SK-N-MC (cell line): ENCODE measurements at regions not wholly inside any gene's neighbourhood (a gene's known extent, or its start where the extent isn't known, plus 50 kb on each side); places are given as distances from the start of the nearest gene placed in this dataset.
"Not testable (repeated sequence)": the region's sequence is repeated elsewhere in the genome, so short reads cannot be mapped to it uniquely, and the experiment has no call there.

Source experiments
- EZH2 ChIP-seq: fragments of 200-600 bp; sonication (generic); IDR thresholded peaks from one replicate; pipeline ENCODE4 v1.6.1; 2017; ENCODE audit warnings: antibody characterized with exemption
- POLR2AphosphoS5 ChIP-seq: IDR thresholded peaks from 2 replicates; pipeline ENCODE4 v1.6.1; 2012; ENCODE audit warnings: mild to moderate bottlenecking, low read depth, low read length, borderline replicate concordance

GRCh38 chr15:20281567-20282275 is 259.9 kb downstream of the GOLGA6L6 start:
- TF ChIP-seq POLR2AphosphoS5, EZH2: not testable (repeated sequence)
